MM.1S (cell line): ENCODE measurements at regions not wholly inside any gene's neighbourhood (a gene's known extent, or its start where the extent isn't known, plus 50 kb on each side); places are given as distances from the start of the nearest gene placed in this dataset.
"Not testable (repeated sequence)": the region's sequence is repeated elsewhere in the genome, so short reads cannot be mapped to it uniquely, and the experiment has no call there.

Source experiments
- DNase-seq: peaks from one replicate; pipeline ENCODE4 v3.0.0-alpha.2; 2015
- H2AFZ ChIP-seq: fragments of 300-600 bp; sonication (generic); 2 replicates; pipeline ENCODE4 v1.6.0; 2016; ENCODE audit warnings: antibody characterized with exemption, low read length
- H3F3A ChIP-seq: fragments of 300-600 bp; sonication (generic); 2 replicates; pipeline ENCODE4 v1.6.1; 2016; ENCODE audit warnings: mild to moderate bottlenecking, antibody characterized with exemption, low read length, moderate library complexity, mixed read lengths; ENCODE audit not compliant: insufficient read depth
- H3K27ac ChIP-seq: fragments of 300-600 bp; sonication (generic); 2 replicates; pipeline ENCODE4 v1.5.1; 2016; ENCODE audit warnings: mild to moderate bottlenecking, low read length
- H3K27me3 ChIP-seq: fragments of 300-600 bp; sonication (generic); replicated peaks from 2 replicates; pipeline ENCODE4 v1.6.0; 2016; ENCODE audit warnings: low read length; ENCODE audit not compliant: insufficient read depth
- H3K36me3 ChIP-seq: fragments of 300-600 bp; sonication (generic); replicated peaks from 2 replicates; pipeline ENCODE4 v1.6.1; 2016; ENCODE audit warnings: mild to moderate bottlenecking, low read length, mixed read lengths; ENCODE audit not compliant: insufficient read depth
- H3K4me1 ChIP-seq: fragments of 300-600 bp; sonication (generic); 2 replicates; pipeline ENCODE4 v1.6.1; 2016; ENCODE audit warnings: low read length, mixed read lengths
- H3K4me2 ChIP-seq: fragments of 300-600 bp; sonication (generic); 2 replicates; pipeline ENCODE4 v1.6.0; 2016; ENCODE audit warnings: low read depth, low read length
- H3K4me3 ChIP-seq: fragments of 300-600 bp; sonication (generic); 2 replicates; pipeline ENCODE4 v1.5.1; 2016; ENCODE audit warnings: low read length, mixed read lengths
- H3K79me2 ChIP-seq: fragments of 300-600 bp; sonication (generic); 2 replicates; pipeline ENCODE4 v1.6.1; 2016; ENCODE audit warnings: mixed run types, low read length, mixed read lengths
- H3K9ac ChIP-seq: fragments of 300-600 bp; sonication (generic); 2 replicates; pipeline ENCODE4 v1.6.1; 2016; ENCODE audit warnings: low read length, mixed read lengths
- H3K9me2 ChIP-seq: fragments of 300-600 bp; sonication (generic); replicated peaks from 2 replicates; pipeline ENCODE4 v1.6.1; 2016; ENCODE audit warnings: mild to moderate bottlenecking, low read length, mixed read lengths; ENCODE audit not compliant: insufficient read depth
- H3K9me3 ChIP-seq: fragments of 300-600 bp; sonication (generic); replicated peaks from 2 replicates; pipeline ENCODE4 v1.6.1; 2016; ENCODE audit warnings: mild to moderate bottlenecking, low read length, mixed read lengths; ENCODE audit not compliant: insufficient read depth
- H4K20me1 ChIP-seq: fragments of 300-600 bp; sonication (generic); 2 replicates; pipeline ENCODE4 v1.6.1; 2016; ENCODE audit warnings: mild to moderate bottlenecking, low read length, moderate library complexity, mixed read lengths; ENCODE audit not compliant: insufficient read depth
- EZH2 ChIP-seq: fragments of 300-600 bp; sonication (generic); optimal IDR thresholded peaks from 2 replicates; pipeline ENCODE3; 2017; ENCODE audit warnings: low read depth, mild to moderate bottlenecking, antibody characterized with exemption, low read length, mixed read lengths
- EZH2phosphoT487 ChIP-seq: fragments of 300-600 bp; sonication (generic); IDR thresholded peaks from 2 replicates; pipeline ENCODE4 v1.6.1; 2018; ENCODE audit warnings: antibody characterized with exemption, low read length
- TF ChIP-seq, protein P1 (sequence below): fragments of 300-600 bp; sonication (generic); IDR thresholded peaks from 2 replicates; pipeline ENCODE4 v1.5.1; 2016; ENCODE audit warnings: antibody characterized with exemption, low read length, mixed read lengths

DNA sequence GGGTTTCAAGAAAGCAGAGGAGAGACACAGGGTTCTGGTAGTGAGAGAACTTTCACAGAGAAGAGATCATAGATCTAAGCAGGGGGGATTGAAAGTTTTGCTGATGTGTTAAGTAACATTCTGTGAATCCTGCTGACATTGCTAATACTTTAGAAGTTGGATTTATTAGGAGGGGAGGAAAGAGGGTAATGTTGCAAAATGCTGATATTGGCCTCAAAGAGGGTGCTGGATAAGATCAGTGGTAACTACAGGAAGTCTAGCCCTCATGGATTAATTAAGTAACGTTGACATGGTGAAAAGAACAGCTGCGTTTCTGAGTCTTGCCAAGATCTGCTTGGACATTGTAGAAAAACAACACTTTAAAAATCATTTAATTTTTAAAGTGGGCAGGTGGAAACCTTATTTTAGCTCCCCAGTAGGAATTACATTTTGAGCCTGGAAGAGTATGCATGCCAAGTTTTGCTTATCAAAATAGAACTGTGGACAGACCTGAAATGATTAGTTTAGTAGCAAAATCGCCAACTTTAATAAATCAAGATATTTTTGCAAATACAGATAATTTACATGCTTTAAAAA is 606.0 kb upstream of the HTR1E start:
- Histone ChIP-seq H3K36me3 (no peaks in the 10 kb centered on the region), H3K9me2 (no peaks in the 10 kb centered on the region), H3F3A (no peaks in the 10 kb centered on the region), H2AFZ (no peak overlapping the region), H3K27ac (no peak overlapping the region), H3K4me1 (no peaks in the 10 kb centered on the region), H3K27me3 (no peaks in the 10 kb centered on the region), H4K20me1 (no peaks in the 10 kb centered on the region), H3K4me3 (no peak overlapping the region), H3K4me2 (no peak overlapping the region), H3K9me3 (no peaks in the 10 kb centered on the region), H3K9ac (no peak overlapping the region), H3K79me2 (no peaks in the 10 kb centered on the region)
- no peak for DNase-seq
- no peak for TF ChIP-seq EZH2
- TF ChIP-seq, protein P1, sequence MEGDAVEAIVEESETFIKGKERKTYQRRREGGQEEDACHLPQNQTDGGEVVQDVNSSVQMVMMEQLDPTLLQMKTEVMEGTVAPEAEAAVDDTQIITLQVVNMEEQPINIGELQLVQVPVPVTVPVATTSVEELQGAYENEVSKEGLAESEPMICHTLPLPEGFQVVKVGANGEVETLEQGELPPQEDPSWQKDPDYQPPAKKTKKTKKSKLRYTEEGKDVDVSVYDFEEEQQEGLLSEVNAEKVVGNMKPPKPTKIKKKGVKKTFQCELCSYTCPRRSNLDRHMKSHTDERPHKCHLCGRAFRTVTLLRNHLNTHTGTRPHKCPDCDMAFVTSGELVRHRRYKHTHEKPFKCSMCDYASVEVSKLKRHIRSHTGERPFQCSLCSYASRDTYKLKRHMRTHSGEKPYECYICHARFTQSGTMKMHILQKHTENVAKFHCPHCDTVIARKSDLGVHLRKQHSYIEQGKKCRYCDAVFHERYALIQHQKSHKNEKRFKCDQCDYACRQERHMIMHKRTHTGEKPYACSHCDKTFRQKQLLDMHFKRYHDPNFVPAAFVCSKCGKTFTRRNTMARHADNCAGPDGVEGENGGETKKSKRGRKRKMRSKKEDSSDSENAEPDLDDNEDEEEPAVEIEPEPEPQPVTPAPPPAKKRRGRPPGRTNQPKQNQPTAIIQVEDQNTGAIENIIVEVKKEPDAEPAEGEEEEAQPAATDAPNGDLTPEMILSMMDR: no peak
- TF ChIP-seq EZH2phosphoT487: no peak

DNA sequence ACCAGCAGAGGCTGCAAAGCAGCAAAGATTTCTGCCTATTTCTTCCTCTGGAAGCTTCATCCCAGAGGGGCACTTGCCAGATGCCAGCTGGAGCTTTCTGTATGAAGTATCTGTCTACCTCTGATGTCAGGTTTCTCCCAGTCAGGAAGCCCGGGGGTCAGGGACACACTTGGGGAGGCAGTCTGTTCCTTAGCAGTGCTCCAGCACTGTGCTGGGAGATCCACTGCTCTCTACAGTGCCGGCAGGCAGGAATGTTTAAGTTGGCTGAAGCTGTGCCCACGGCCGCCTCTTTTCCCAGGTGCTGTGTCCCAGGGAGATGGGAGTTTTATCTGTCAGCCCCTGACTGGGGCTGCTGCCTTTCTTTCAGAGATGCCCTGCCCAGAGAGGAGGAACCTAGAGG is 631.1 kb upstream of the HTR1E start:
- no peak overlapping the region for H3K4me2 ChIP-seq
- H3F3A ChIP-seq: no peaks in the 10 kb centered on the region
- no peak overlapping the region for H3K4me3 ChIP-seq
- no peak overlapping the region for H3K9ac ChIP-seq
- H3K9me2 ChIP-seq: no peaks in the 10 kb centered on the region
- no peaks in the 10 kb centered on the region for H3K27me3 ChIP-seq
- no peaks in the 10 kb centered on the region for H3K9me3 ChIP-seq
- H4K20me1 ChIP-seq: no peaks in the 10 kb centered on the region
- no peak for DNase-seq
- no peak overlapping the region for H3K27ac ChIP-seq
- no peaks in the 10 kb centered on the region for H3K36me3 ChIP-seq
- no peaks in the 10 kb centered on the region for H3K79me2 ChIP-seq
- TF ChIP-seq, protein P1: no peak
- no peak for TF ChIP-seq EZH2phosphoT487
- no peak for TF ChIP-seq EZH2
- no peak overlapping the region for H2AFZ ChIP-seq
- H3K4me1 ChIP-seq: no peaks in the 10 kb centered on the region

DNA sequence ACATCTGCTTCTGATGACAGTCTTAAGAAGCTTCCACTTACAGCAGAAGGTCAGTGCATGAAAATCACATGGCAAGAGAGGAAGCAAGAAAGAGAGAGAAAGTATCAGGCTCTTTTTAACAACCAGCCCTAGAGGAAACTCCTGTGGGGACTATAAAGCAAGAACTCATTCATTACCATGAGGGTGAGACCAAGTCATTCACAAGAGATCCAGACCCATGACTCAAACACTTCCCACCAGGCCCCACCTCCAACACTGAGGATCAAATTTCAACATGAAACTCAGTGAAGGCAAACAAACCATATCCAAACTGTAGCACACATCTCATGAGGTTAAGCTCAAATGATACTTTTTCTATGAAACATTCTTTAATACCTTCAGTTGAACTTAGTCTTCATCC is 643.2 kb upstream of the SYNCRIP start:
- Histone ChIP-seq H2AFZ (no peak overlapping the region), H3F3A (no peaks in the 10 kb centered on the region), H3K9me2 (no peaks in the 10 kb centered on the region), H3K36me3 (no peaks in the 10 kb centered on the region), H4K20me1 (no peaks in the 10 kb centered on the region), H3K27me3 (no peaks in the 10 kb centered on the region), H3K4me1 (no peaks in the 10 kb centered on the region), H3K27ac (no peak overlapping the region), H3K9ac (no peak overlapping the region), H3K79me2 (no peaks in the 10 kb centered on the region), H3K9me3 (no peaks in the 10 kb centered on the region), H3K4me2 (no peak overlapping the region), H3K4me3 (no peak overlapping the region)
- TF ChIP-seq EZH2: no peak
- no peak for TF ChIP-seq EZH2phosphoT487
- TF ChIP-seq, protein P1: no peak
- no peak for DNase-seq

DNA sequence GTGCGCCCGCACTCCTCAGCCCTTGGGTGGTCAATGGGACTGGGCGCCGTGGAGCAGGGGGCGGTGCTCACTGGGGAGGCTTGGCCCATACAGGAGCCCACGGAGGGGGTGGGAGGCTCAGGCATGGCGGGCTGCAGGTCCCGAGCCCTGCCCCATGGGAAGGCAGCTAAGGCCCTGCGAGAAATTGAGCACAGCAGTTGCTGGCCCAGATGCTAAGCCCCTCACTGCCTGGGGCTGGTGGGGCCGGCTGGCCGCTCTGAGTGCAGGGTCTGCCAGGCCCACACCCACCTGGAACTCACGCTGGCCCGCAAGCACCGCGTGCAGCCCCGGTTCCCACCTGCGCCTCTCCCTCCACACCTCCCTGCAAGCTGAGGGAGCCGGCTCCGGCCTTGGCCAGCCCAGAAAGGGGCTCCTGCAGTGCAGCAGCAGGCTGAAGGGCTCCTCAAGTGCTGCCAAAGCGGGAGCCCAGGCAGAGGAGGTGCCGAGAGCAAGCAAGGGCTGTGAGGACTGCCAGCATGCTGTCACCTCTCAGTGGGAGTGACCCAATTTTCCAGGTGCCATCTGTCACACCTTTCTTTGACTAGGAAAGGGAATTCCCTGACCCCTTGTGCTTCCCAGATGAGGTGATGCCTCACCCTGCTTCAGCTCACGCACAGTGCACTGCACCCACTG is 642.3 kb upstream of the SYNCRIP start:
- DNase-seq, H3K9ac ChIP-seq, H3K27ac ChIP-seq, H3F3A ChIP-seq, H4K20me1 ChIP-seq, H3K36me3 ChIP-seq, H3K4me3 ChIP-seq, H3K4me2 ChIP-seq, H3K79me2 ChIP-seq, H3K27me3 ChIP-seq, H3K4me1 ChIP-seq, H3K9me3 ChIP-seq, H3K9me2 ChIP-seq, H2AFZ ChIP-seq: not testable (repeated sequence)

DNA sequence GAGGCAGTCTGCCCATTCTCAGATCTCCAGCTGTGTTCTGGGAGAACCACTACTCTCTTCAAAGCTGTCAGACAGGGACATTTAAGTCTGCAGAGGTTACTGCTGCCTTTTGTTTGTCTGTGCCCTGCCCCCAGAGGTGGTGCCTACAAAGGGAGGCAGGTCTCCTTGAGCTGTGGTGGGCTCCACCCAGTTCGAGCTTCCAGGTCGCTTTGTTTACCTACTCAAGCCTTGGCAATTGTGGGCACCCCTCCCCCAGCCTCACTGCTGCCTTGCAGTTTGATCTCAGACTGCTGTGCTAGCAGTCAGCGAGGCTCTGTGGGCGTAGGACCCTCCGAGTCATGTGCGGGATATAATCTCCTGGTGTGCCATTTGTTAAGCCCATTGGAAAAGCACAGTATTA is 640.9 kb upstream of the SYNCRIP start:
- H3K36me3 ChIP-seq, H4K20me1 ChIP-seq, H3K4me3 ChIP-seq, H3F3A ChIP-seq, H2AFZ ChIP-seq, H3K79me2 ChIP-seq, DNase-seq, H3K27ac ChIP-seq, H3K9ac ChIP-seq, H3K9me2 ChIP-seq, H3K4me2 ChIP-seq, H3K4me1 ChIP-seq, H3K9me3 ChIP-seq, H3K27me3 ChIP-seq: not testable (repeated sequence)
